ENCODE measurements at regions not wholly inside any gene's neighbourhood (a gene's known extent, or its start where the extent isn't known, plus 50 kb on each side); places are given as distances from the start of the nearest gene placed in this dataset.
"Not testable (repeated sequence)": the region's sequence is repeated elsewhere in the genome, so short reads cannot be mapped to it uniquely, and the experiment has no call there.

- DNase-seq = not testable (repeated sequence)
Measured at GRCh38 chr1:146883190-146883589, 54.9 kb upstream of the NBPF12 start.

- DNase-seq = not testable (repeated sequence)
Measured at GRCh38 chr1:146881096-146881495, 57.0 kb upstream of the NBPF12 start.

- DNase-seq = not testable (repeated sequence)
Measured at GRCh38 chr1:146863799-146864319, 74.3 kb upstream of the NBPF12 start.

DNA sequence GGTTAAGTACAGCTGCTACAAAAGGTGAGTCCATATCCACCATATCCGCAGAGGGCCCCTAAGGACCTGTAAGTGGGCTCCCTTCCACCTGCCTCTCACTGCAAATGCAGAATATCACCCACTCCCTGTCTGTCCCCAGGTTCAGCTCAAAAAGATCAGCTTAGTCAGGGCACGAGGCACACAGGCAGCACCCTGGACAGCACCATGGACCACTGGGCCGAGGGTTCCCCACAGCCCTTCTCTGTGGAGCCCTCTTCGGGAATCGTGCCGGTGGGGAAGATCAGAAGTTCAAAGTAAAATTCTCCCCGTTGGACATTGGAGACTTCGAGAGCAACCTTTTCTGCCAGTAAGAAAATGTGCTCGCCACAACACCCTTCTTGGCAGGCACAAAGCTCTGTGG is 85.0 kb upstream of the NBPF12 start:
- not testable (repeated sequence) for DNase-seq

- DNase-seq = not testable (repeated sequence)
Measured at GRCh38 chr1:146850352-146850889, 87.7 kb upstream of the NBPF12 start.

GRCh38 chr1:146838725-146839124 is 99.4 kb upstream of the NBPF12 start:
- not testable (repeated sequence) for DNase-seq

- DNase-seq = not testable (repeated sequence)
Measured at GRCh38 chr1:146826957-146827356, 111.2 kb upstream of the NBPF12 start.

DNA sequence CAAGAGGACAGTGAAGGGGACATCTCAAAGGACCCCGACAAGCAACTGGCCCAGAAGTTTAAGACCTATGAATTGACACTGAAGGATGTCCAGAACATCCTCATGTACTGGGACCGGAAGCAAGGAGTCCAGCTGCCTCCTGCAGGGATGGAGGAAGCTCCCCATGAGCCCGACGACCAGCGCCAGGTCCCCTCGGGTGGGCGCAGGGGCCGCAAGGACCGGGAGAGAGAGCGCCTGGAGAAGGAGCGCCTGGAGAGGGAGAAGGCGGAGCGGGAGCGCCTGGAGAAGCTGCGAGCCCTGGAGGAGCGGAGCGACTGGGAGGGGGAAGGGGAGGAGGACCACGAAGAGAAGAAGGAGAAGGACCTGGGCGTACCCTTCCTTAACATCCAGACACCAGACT is 143.9 kb upstream of the NBPF12 start:
- DNase-seq = not testable (repeated sequence)

DNA sequence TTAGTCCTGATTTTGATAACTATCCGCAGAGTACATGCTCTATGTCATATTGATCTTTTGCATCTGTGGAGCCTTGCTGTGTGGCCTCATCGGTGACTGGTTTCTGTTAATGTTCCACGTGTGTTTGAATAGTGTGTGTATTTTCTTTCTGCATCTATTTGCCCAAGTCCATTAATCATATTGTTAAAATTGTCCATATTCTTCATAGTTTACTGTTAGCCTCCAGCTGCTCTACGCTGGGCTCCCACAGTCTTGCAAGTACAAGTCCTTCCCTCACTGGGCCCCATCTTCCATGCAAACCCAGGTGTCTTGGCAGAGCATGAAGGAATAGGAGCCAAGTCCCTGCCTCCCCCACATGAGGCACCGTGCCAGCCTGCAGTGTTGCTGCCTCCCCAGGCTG is 145.4 kb upstream of the NBPF12 start:
- not testable (repeated sequence) for DNase-seq

GRCh38 chr1:146784212-146784940 is 153.7 kb upstream of the NBPF12 start:
- not testable (repeated sequence) for DNase-seq

- DNase-seq = not testable (repeated sequence)
Measured at GRCh38 chr1:146781235-146781634, 156.9 kb upstream of the NBPF12 start.

DNA sequence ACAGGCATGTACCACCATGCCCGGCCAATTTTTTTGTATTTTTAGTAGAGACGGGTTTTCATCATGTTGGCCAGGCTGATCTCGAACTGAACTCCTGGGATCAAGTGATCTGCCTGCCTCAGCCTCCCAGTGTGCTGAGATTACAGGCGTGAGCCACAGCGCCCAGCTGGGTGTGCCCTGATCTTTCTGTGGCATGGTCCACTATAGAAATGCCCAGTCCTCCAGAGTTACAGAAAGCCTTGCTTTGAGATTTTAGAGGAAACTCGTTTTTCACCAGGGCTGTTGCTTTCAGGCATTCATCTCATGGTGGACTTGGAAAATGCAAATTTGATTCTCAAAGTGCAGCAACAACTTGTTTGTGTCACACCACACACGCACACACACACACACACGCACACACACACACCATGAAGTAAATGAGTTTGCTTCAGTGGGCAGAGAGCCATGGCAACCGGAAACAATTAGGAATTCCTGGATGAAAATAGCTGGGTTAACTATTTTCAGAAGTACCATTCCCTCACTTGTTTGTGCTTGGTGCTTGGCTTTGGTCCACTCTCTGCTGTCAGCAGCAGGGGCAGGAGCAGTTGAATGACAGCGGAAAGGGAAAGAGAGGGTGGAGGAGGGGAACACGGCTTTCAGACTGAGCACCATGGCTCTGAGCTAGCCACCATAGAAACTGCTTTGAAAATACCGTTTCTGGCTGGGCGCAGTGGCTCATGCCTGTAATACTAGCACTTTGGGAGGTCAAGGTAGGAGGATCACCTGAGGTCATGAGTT is 160.1 kb upstream of the NBPF12 start:
- DNase-seq = peak; percentile 58

DNA sequence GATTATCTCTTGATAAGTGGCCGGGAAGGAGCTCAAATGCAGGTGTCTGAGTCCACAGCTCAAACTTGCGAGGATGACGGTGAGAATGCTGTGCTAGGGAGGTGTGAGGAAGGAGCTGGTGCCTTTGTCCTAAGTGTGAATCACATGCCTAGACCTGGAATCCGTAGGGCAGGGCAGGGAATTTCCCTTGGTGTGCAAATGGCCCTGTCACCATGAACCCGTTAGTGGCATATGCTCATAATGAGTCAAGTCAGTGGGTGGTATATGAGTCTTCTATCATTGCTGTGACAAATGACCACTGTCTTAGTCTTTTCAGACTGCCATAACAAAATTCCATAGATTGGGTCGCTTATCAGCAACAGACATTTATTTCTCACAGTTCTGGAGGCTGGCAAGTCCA is 163.1 kb upstream of the NBPF12 start:
- DNase-seq = not testable (repeated sequence)

DNA sequence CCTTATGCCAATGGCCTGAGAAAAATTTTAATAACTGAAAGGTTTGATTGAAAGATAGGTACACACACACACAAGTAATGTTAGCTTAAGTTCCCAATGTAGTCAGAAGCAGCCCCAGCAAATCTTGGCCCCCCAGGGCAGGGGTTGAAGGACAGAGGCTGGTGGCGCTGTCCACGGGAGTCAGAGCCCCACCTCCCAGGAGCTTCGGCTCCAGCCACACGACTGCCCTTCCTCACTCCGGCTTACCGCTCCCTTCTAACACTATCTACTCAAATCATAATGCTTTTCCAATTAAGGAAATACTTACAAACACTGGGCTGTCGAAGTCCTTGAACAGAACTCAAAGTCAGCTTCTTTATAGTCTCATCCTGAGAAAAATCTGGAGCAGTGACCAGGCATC is 163.9 kb upstream of the NBPF12 start:
- not testable (repeated sequence) for DNase-seq

DNA sequence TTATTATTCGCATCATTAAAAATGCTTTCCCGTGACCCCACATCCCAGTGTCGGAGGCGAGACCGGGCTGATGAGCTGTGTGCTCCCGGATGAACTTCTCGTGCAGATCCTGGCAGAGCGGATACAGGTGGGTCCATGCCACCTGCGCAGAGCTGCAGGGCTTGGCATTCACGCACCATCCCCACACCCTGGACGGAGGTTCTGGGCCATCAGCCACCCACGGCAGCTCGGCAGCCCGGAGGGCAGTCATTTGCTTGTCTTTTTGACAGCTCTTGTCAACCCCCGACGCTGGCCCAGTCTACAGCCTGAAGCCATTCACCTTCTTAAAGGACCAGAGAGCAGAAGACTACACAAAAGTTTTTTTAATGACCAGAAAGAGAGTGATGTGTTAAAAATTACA is 166.7 kb upstream of the NBPF12 start:
- DNase-seq = not testable (repeated sequence)

DNA sequence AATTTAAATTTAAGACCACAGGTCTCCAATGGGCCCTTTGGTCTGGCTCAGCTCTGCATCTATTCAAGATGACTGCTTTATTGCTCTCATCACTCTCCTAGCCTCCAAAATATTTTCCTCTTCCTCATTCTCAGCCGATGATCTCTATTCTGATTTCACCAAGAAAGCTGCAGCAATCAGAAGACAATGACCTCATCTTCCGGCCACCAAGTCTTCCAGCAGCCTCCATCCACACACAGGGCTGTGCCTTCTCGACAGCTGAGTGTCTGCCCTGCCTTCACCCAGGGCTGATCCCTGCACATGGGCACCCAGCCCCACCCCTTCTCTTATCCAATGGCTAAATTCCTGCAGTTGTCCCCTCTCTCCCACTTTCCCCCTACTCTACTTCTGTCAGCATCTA is 167.1 kb upstream of the NBPF12 start:
- DNase-seq = not testable (repeated sequence)

GRCh38 chr1:146763234-146763633 is 174.9 kb upstream of the NBPF12 start:
- DNase-seq = not testable (repeated sequence)

- DNase-seq = not testable (repeated sequence)
Measured at GRCh38 chr1:146756858-146757257, 181.3 kb upstream of the NBPF12 start.

DNA sequence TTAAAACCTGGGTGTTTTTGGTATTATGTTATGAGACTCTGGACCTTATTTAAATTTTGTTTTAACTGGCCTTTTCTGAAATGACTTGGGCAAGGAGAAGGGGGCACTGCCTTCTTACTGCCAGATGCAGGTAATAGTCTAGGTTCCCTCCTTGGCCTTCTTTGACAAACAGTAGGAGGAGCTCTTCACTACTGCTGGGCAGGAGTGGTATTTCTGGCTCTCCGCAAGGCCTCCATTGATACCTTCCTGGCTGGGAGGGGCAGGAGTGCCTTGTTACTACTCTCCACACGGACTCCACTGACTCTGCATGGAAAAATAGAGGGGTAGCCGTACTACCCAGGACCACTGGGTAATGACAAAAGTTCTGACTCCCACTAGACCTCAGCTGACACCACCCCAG is 189.4 kb upstream of the NBPF12 start:
- not testable (repeated sequence) for DNase-seq

DNA sequence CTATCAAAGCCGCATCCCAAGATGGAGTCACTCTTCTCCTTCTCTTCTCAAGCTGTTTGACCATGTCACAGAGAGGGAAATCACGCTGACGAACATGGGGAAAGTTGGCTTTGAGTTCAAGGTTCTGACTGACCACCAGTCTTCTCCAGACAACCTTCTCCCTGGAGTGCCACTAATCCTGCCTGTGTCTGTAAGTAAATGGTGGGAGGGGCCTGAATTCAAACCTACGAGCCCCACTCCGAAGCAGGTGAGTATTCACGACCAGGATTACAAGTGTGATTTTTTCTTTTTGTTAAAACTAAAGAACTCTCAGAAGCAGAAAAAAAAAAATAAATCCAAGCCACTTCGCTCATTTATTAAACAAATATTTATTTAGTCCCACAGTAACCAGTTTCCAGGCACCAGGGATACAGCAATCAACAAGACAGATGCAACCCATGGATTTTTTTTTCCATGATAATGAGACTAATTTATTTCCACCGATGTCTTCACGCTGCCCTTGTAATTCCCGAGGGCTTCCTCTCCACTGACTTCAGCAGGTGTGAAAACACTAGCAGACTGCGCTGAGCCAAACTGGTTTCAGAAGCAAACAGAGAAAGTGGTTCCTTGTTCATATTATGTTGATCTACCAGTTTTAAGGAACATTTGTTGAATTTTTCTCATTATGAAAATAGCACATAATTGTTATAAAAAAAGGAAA is 206.0 kb upstream of the NBPF12 start:
- DNase-seq = not testable (repeated sequence)

- DNase-seq = not testable (repeated sequence)
Measured at GRCh38 chr1:146729642-146730344, 208.3 kb upstream of the NBPF12 start.

DNA sequence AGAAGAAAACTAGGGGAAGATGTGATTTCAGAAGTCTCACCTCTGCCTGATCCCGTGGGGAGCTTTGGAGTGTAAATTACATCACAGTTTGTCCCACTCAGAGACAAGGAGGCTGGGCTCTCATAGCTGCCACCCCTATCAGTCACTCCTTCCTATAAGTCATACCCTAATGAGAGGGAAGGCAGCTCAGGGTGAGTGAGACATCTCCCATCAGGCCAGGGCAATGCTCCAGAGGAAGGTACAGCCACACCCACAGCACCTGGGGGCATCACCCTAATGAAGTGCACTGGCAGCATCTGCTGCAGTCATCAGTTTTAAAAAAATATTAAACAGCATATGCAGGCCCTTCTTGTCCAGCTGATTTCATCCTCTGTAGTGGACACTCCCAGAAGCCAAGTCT is 223.1 kb upstream of the NBPF12 start:
- not testable (repeated sequence) for DNase-seq
